GM18508 (cell line): ENCODE measurements at regions not wholly inside any gene's neighbourhood (a gene's known extent, or its start where the extent isn't known, plus 50 kb on each side); places are given as distances from the start of the nearest gene placed in this dataset.
"Not testable (repeated sequence)": the region's sequence is repeated elsewhere in the genome, so short reads cannot be mapped to it uniquely, and the experiment has no call there.

ENCODE experiments used
- ATAC-seq: cut with Tn5 transposase; IDR thresholded peaks from one replicate; pipeline ENCODE4 v1.9.1; 2021; ENCODE audit warnings: moderate number of reproducible peaks; ENCODE audit not compliant: insufficient read depth, unreplicated experiment

DNA sequence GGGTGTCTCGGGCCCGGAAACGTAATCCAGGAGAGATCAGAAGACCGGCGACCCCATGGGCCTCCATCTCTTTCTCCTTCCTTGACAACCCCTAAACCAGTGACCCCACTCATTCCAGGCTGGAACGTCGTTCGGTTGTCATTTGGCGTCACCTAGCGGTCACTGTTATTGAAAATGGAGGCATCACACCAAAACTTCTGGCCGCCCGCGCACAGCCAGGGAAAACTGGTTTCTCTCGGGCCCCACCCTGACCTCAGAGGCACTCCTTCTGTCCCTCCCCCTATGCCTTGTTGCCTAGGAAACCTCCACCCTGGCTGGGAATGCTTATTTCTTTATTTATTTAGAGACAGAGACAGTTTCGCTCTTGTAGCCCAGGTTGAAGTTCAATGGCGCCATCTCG, 2327.3 kb upstream of the TPTE start:
- ATAC-seq: peak; percentile 52

DNA sequence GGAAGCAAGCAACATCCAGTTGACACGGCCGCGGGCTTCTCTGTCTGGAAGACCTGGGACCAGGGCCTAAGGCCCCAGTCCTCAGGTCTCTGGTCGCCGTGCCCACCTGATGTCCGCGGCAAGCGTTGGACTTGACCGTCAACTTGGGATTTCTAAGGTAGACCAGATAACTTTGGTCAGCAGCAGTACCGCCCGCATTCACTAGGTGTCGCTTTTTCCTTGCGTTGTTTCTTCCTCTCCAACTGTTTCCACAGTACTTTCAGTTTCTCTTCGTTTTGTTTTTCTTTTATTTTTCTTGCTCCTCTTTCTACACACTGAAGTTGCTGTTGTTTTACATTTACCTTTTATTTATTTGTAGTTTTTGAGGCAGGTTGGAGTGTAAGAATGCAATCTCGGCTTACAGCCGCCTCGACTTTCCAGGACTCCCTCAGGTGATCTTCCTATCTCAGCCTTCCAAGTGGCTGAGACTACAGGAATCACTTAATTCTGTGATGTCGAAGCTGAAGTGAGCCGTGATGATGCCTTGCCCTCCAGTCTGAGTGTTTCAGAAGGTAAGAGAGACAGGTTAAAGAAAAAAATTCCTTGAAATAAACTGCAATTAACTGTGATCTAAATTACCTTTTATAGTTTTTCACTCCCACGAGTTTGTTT, 2323.9 kb upstream of the TPTE start:
- ATAC-seq: not testable (repeated sequence)

DNA sequence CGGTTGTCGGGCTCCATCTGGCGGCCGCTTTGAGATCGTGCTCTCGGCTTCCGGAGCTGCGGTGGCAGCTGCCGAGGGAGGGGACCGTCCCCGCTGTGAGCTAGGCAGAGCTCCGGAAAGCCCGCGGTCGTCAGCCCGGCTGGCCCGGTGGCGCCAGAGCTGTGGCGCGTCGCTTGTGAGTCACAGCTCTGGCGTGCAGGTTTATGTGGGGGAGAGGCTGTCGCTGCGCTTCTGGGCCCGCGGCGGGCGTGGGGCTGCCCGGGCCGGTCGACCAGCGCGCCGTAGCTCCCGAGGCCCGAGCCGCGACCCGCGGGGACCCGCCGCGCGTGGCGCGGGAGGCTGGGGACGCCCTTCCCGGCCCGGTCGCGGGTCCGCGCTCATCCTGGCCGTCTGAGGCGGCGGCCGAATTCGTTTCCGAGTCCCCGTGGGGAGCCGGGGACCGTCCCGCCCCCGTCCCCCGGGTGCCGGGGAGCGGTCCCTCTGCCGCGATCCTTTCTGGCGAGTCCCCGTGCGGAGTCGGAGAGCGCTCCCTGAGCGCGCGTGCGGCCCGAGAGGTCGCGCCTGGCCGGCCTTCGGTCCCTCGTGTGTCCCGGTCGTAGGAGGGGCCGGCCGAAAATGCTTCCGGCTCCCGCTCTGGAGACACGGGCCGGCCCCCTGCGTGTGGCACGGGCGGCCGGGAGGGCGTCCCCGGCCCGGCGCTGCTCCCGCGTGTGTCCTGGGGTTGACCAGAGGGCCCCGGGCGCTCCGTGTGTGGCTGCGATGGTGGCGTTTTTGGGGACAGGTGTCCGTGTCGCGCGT, 2316.1 kb upstream of the TPTE start:
- ATAC-seq: not testable (repeated sequence)

DNA sequence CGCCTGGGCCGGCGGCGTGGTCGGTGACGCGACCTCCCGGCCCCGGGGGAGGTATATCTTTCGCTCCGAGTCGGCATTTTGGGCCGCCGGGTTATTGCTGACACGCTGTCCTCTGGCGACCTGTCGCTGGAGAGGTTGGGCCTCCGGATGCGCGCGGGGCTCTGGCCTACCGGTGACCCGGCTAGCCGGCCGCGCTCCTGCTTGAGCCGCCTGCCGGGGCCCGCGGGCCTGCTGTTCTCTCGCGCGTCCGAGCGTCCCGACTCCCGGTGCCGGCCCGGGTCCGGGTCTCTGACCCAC, 2315.5 kb upstream of the TPTE start:
- ATAC-seq: not testable (repeated sequence)

DNA sequence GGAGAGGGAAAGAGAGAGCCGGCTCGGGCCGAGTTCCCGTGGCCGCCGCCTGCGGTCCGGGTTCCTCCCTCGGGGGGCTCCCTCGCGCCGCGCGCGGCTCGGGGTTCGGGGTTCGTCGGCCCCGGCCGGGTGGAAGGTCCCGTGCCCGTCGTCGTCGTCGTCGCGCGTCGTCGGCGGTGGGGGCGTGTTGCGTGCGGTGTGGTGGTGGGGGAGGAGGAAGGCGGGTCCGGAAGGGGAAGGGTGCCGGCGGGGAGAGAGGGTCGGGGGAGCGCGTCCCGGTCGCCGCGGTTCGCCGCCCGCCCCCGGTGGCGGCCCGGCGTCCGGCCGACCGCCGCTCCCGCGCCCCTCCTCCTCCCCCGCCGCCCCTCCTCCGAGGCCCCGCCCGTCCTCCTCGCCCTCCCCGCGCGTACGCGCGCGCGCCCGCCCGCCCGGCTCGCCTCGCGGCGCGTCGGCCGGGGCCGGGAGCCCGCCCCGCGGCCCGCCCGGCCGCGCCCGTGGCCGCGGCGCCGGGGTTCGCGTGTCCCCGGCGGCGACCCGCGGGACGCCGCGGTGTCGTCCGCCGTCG, 2308.3 kb upstream of the TPTE start:
- ATAC-seq: not testable (repeated sequence)

DNA sequence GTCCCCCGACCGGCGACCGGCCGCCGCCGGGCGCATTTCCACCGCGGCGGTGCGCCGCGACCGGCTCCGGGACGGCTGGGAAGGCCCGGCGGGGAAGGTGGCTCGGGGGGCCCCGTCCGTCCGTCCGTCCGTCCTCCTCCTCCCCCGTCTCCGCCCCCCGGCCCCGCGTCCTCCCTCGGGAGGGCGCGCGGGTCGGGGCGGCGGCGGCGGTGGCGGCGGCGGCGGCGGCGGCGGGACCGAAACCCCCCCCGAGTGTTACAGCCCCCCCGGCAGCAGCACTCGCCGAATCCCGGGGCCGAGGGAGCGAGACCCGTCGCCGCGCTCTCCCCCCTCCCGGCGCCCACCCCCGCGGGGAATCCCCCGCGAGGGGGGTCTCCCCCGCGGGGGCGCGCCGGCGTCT, 2306.8 kb upstream of the TPTE start:
- not testable (repeated sequence) for ATAC-seq

DNA sequence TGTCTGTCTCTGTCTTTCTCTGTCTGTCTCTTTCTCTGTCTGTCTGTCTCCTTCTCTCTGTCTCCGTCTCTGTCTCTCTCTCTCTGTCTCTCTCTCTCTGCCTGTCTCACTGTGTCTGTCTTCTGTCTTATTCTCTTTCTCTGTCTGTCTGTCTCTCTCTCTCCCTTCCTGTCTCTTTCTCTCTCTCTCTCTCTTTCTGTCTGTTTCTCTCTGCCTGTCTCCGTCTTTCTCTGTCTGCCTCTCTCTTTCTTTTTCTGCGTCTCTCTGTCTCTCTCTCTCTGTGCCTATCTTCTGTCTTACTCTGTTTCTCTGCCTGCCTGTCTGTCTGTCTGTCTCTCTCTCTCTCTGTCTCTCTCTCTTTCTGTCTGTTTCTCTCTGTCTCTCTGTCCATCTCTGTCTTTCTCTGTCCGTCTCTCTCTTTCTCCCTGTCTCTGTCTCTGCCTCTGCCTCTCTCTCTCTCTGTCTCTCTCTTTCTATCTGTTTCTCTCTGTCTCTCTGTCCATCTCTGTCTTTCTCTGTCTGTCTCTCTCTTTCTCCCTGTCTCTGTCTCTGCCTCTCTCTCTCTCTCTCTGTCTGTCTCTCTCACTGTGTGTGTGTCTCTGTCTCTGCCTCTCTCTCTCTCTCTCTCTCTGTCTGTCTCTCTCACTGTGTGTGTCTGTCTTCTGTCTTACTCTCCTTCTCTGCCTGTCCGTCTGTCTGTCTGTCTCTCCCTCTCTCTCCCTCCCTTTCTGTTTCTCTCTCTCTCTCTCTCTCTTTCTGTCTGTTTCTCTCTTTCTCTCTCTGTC, 2291.8 kb upstream of the TPTE start:
- ATAC-seq: not testable (repeated sequence)

DNA sequence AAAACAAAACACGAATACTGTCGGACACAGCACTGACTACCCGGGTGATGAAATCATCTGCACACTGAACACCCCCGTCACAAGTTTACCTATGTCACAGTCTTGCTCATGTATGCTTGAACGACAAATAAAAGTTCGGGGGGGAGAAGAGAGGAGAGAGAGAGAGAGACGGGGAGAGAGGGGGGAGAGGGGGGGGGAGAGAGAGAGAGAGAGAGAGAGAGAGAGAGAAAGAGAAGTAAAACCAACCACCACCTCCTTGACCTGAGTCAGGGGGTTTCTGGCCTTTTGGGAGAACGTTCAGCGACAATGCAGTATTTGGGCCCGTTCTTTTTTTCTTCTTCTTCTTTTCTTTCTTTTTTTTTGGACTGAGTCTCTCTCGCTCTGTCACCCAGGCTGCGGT, 2290.1 kb upstream of the TPTE start:
- ATAC-seq: not testable (repeated sequence)

DNA sequence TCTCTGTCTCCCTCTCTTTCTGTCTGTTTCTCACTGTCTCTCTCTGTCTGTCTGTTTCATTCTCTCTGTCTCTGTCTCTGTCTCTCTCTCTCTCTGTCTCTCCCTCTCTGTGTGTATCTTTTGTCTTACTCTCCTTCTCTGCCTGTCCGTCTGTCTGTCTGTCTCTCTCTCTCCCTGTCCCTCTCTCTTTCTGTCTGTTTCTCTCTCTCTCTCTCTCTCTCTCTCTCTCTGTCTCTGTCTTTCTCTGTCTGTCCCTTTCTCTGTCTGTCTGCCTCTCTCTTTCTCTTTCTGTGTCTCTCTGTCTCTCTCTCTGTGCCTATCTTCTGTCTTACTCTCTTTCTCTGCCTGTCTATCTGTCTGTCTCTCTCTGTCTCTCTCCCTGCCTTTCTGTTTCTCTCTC, 2288.4 kb upstream of the TPTE start:
- ATAC-seq: not testable (repeated sequence)

DNA sequence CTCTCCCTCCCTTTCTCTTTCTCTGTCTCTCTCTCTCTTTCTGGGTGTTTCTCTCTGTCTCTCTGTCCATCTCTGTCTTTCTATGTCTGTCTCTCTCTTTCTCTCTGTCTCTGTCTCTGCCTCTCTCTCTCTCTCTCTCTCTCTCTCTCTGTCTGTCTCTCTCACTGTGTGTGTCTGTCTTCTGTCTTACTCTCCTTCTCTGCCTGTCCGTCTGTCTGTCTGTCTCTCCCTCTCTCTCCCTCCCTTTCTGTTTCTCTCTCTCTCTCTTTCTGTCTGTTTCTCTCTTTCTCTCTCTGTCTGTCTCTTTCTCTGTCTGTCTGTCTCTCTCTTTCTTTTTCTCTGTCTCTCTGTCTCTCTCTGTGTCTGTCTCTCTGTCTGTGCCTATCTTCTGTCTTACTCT, 2287.3 kb upstream of the TPTE start:
- not testable (repeated sequence) for ATAC-seq

DNA sequence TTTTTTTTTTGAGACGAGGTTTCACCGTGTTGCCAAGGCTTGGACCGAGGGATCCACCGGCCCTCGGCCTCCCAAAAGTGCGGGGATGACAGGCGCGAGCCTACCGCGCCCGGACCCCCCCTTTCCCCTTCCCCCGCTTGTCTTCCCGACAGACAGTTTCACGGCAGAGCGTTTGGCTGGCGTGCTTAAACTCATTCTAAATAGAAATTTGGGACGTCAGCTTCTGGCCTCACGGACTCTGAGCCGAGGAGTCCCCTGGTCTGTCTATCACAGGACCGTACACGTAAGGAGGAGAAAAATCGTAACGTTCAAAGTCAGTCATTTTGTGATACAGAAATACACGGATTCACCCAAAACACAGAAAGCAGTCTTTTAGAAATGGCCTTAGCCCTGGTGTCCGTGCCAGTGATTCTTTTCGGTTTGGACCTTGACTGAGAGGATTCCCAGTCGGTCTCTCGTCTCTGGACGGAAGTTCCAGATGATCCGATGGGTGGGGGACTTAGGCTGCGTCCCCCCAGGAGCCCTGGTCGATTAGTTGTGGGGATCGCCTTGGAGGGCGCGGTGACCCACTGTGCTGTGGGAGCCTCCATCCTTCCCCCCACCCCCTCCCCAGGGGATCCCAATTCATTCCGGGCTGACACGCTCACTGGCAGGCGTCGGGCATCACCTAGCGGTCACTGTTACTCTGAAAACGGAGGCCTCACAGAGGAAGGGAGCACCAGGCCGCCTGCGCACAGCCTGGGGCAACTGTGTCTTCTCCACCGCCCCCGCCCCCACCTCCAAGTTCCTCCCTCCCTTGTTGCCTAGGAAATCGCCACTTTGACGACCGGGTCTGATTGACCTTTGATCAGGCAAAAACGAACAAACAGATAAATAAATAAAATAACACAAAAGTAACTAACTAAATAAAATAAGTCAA, 2276.4 kb upstream of the TPTE start:
- ATAC-seq: peak; percentile 28

DNA sequence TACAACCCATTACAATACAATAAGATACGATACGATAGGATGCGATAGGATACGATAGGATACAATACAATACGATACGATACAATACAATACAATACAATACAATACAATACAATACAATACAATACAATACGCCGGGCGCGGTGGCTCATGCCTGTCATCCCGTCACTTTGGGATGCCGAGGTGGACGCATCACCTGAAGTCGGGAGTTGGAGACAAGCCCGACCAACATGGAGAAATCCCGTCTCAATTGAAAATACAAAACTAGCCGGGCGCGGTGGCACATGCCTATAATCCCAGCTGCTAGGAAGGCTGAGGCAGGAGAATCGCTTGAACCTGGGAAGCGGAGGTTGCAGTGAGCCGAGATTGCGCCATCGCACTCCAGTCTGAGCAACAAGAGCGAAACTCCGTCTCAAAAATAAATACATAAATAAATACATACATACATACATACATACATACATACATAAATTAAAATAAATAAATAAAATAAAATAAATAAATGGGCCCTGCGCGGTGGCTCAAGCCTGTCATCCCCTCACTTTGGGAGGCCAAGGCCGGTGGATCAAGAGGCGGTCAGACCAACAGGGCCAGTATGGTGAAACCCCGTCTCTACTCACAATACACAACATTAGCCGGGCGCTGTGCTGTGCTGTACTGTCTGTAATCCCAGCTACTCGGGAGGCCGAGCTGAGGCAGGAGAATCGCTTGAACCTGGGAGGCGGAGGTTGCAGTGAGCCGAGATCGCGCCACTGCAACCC, 2275.6 kb upstream of the TPTE start:
- peak; percentile 55 for ATAC-seq

DNA sequence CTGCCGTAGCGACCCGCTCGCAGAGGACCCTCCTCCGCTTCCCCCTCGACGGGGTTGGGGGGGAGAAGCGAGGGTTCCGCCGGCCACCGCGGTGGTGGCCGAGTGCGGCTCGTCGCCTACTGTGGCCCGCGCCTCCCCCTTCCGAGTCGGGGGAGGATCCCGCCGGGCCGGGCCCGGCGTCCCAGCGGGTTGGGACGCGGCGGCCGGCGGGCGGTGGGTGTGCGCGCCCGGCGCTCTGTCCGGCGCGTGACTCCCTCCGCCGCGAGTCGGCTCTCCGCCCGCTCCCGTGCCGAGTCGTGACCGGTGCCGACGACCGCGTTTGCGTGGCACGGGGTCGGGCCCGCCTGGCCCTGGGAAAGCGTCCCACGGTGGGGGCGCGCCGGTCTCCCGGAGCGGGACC, 2269.7 kb upstream of the TPTE start:
- not testable (repeated sequence) for ATAC-seq

DNA sequence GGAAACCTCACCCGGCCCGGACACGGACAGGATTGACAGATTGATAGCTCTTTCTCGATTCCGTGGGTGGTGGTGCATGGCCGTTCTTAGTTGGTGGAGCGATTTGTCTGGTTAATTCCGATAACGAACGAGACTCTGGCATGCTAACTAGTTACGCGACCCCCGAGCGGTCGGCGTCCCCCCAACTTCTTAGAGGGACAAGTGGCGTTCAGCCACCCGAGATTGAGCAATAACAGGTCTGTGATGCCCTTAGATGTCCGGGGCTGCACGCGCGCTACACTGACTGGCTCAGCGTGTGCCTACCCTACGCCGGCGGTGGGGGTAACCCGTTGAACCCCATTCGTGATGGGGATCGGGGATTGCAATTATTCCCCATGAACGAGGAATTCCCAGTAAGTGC, 2266.3 kb upstream of the TPTE start:
- ATAC-seq: not testable (repeated sequence)

DNA sequence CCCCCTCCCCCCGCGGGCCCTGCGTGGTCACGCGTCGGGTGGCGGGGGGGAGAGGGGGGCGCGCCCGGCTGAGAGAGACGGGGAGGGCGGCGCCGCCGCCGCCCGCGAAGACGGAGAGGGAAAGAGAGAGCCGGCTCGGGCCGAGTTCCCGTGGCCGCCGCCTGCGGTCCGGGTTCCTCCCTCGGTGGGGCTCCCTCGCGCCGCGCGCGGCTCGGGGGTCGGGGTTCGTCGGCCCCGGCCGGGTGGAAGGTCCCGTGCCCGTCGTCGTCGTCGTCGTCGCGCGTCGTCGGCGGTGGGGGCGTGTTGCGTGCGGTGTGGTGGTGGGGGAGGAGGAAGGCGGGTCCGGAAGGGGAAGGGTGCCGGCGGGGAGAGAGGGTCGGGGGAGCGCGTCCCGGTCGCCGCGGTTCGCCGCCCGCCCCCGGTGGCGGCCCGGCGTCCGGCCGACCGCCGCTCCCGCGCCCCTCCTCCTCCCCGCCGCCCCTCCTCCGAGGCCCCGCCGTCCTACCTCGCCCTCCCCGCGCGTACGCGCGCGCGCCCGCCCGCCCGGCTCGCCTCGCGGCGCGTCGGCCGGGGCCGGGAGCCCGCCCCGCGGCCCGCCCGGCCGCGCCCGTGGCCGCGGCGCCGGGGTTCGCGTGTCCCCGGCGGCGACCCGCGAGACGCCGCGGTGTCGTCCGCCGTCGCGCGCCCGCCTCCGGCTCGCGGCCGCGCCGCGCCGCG, 2264.1 kb upstream of the TPTE start:
- ATAC-seq: not testable (repeated sequence)

DNA sequence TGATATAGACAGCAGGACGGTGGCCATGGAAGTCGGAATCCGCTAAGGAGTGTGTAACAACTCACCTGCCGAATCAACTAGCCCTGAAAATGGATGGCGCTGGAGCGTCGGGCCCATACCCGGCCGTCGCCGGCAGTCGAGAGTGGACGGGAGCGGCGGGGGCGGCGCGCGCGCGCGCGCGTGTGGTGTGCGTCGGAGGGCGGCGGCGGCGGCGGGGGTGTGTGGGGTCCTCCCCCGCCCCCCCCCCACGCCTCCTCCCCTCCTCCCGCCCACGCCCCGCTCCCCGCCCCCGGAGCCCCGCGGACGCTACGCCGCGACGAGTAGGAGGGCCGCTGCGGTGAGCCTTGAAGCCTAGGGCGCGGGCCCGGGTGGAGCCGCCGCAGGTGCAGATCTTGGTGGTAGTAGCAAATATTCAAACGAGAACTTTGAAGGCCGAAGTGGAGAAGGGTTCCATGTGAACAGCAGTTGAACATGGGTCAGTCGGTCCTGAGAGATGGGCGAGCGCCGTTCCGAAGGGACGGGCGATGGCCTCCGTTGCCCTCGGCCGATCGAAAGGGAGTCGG, 2261.2 kb upstream of the TPTE start:
- not testable (repeated sequence) for ATAC-seq
